Uterus (tissue), 3 donors: ENCODE measurements at regions not wholly inside any gene's neighbourhood (a gene's known extent, or its start where the extent isn't known, plus 50 kb on each side); places are given as distances from the start of the nearest gene placed in this dataset.

Source experiments
- DNase-seq, 2 donors: peaks; one replicate each; pipeline ENCODE4 v3.0.0-alpha.2; 2019 to 2020
- H3K27ac ChIP-seq, 2 donors: fragments of 200-600 bp; sonication (generic); 1 replicate in 1 of 2; 2 replicates in 1 of 2; pipeline ENCODE4 v1.5.1; 2016 to 2018
- H3K27me3 ChIP-seq, 2 donors: fragments of 200-600 bp; sonication (generic); one replicate each; pipeline ENCODE4 v1.5.1; 2018 to 2019; ENCODE audit warnings: control low read depth in 1 of 2
- H3K36me3 ChIP-seq, 2 donors: fragments of 200-600 bp; sonication (generic); one replicate each; pipeline ENCODE4 v1.5.1; 2019; ENCODE audit warnings: control low read depth in 1 of 2
- H3K4me1 ChIP-seq, 2 donors: fragments of 200-600 bp; sonication (generic); one replicate each; pipeline ENCODE4 v1.5.1; 2018 to 2019; ENCODE audit warnings: control low read depth in 1 of 2
- H3K4me3 ChIP-seq, 2 donors: fragments of 200-600 bp; sonication (generic); 1 replicate in 1 of 2; 2 replicates in 1 of 2; pipeline ENCODE4 v1.5.1; 2018 to 2019; ENCODE audit warnings: mild to moderate bottlenecking in 1 of 2
- H3K9me3 ChIP-seq, 2 donors: fragments of 200-600 bp; sonication (generic); one replicate each; pipeline ENCODE4 v1.5.1; 2019; ENCODE audit warnings: control low read depth in 1 of 2
- CTCF ChIP-seq, 4 experiments: fragments of 200-600 bp in 2 of 4; fragments of 450-650 bp in 2 of 4; sonication (generic) in 2 of 4; IDR thresholded peaks; one replicate each; pipeline ENCODE4 v1.5.1; 2016 to 2019; ENCODE audit warnings: antibody characterized with exemption in 4 of 4, mild to moderate bottlenecking in 2 of 4, moderate library complexity in 1 of 4
- POLR2A ChIP-seq, 2 donors: fragments of 450-650 bp; IDR thresholded peaks; one replicate each; pipeline ENCODE4 v1.6.1; 2016; ENCODE audit warnings: antibody characterized with exemption in 2 of 2, mild to moderate bottlenecking in 1 of 2, moderate library complexity in 1 of 2
- intact Hi-C: fragments of 100-400 bp; cut with DNase I; formaldehyde crosslinking; loops from one replicate; pipeline ENCODE4 v1.15.1; 2023; ENCODE audit warnings: low total_unique reads
- donor health status: DM: yes; HTN: yes; CAD: no.

GRCh38 chr16:54993106-54993895, 62.6 kb downstream of the IRX5 start:
- H3K36me3 ChIP-seq: no peaks in the 10 kb centered on the region
- H3K4me3 ChIP-seq: no peak overlapping the region
- H3K4me1 ChIP-seq: no peaks in the 10 kb centered on the region
- intact Hi-C loops: no loop called here
- DNase-seq: no peak
- no peak for TF ChIP-seq POLR2A (IDR thresholded peaks at IDR 0.05)
- no peak for TF ChIP-seq CTCF (IDR thresholded peaks at IDR 0.05)
- H3K9me3 ChIP-seq: no peaks in the 10 kb centered on the region
- no peak overlapping the region for H3K27ac ChIP-seq
- no peaks in the 10 kb centered on the region for H3K27me3 ChIP-seq

DNA sequence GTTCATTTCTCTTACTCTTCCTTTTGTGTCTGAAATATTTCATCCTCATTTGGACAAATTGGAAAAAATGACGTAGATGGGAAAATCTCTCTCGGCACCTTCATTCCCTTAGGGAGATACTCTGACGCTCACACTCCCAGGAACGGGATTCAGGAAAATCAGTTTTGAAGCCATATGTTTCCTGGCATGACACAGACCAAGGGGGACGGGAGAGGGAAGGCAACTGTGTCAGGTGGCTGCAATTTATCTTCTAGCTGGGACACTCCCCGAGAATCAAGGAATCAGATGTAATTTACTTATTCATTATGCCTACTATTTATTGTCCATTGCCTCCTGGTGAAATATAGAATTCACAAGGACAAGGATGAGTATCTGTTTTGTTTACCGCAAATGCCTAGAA, 65.5 kb downstream of the IRX5 start:
- Histone ChIP-seq H3K4me3 (no peak overlapping the region), H3K27ac (no peak overlapping the region), H3K27me3 (no peaks in the 10 kb centered on the region), H3K9me3 (no peaks in the 10 kb centered on the region), H3K4me1 (no peaks in the 10 kb centered on the region), H3K36me3 (no peaks in the 10 kb centered on the region)
- intact Hi-C loops: no loop called here
- DNase-seq: no peak
- TF ChIP-seq POLR2A (IDR thresholded peaks at IDR 0.05): no peak
- no peak for TF ChIP-seq CTCF (IDR thresholded peaks at IDR 0.05)

DNA sequence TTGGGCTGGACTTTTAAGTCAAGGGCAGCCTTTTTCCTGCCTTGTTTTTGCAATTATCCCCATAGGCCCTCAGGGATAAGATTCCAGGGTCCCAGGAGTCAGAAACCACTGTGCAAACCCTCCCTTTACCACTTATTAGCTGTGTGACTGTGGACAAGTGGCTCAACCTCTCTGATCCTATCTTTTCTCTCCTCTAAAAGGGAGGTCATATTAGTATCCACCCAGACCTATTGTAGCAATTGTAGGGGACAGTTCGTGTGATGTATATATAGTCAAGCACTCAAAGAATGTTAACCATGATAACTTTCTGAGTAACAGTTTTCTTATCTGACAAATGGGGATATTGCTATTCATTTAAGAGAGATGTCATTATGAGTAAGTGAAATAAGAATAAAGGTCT, 68.2 kb downstream of the IRX5 start:
- TF ChIP-seq POLR2A (IDR thresholded peaks at IDR 0.05) (no peak), CTCF (IDR thresholded peaks at IDR 0.05) (no peak)
- Histone ChIP-seq H3K4me1 (no peaks in the 10 kb centered on the region), H3K4me3 (no peak overlapping the region), H3K27ac (no peak overlapping the region), H3K27me3 (no peaks in the 10 kb centered on the region), H3K36me3 (no peaks in the 10 kb centered on the region), H3K9me3 (no peaks in the 10 kb centered on the region)
- intact Hi-C loops: no loop called here
- no peak for DNase-seq

GRCh38 chr16:54999481-54999880, 68.8 kb downstream of the IRX5 start:
- no peak overlapping the region for H3K4me3 ChIP-seq
- no peak overlapping the region for H3K27ac ChIP-seq
- H3K27me3 ChIP-seq: no peaks in the 10 kb centered on the region
- intact Hi-C loops: no loop called here
- H3K4me1 ChIP-seq: no peaks in the 10 kb centered on the region
- H3K9me3 ChIP-seq: no peaks in the 10 kb centered on the region
- DNase-seq: no peak
- no peaks in the 10 kb centered on the region for H3K36me3 ChIP-seq
- TF ChIP-seq POLR2A (IDR thresholded peaks at IDR 0.05) (no peak), CTCF (IDR thresholded peaks at IDR 0.05) (no peak)

DNA sequence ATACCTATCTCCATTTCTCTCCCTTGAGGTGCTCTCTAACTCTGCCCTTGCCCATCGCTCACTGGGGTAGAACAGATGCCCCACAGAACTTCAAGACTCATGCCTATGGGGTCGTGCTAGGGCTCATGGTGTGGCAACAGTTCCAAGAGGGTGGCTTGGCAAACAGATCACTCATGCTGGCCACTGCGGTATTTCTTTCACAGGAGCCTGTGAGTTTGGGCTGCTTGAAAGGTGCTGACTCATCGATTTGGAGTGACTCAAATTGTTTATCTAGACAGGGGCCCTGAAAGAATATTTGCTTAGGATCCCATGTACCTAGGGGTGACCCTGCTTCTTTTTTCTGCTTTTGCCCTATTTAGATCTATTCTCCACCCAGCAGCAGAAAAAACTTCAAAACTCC, 69.9 kb downstream of the IRX5 start:
- Histone ChIP-seq H3K27me3 (no peaks in the 10 kb centered on the region), H3K36me3 (no peaks in the 10 kb centered on the region), H3K9me3 (no peaks in the 10 kb centered on the region), H3K4me3 (no peak overlapping the region), H3K27ac (no peak overlapping the region), H3K4me1 (no peaks in the 10 kb centered on the region)
- intact Hi-C loops: no loop called here
- no peak for DNase-seq
- no peak for TF ChIP-seq CTCF (IDR thresholded peaks at IDR 0.05)
- TF ChIP-seq POLR2A (IDR thresholded peaks at IDR 0.05): no peak
